ENCODE measurements at regions not wholly inside any gene's neighbourhood (a gene's known extent, or its start where the extent isn't known, plus 50 kb on each side); places are given as distances from the start of the nearest gene placed in this dataset.

GRCh38 chr14:55846826-55847446 lies 266.9 kb downstream of the KTN1 start:
- TF ChIP-seq CTCF (conservative IDR thresholded peaks at IDR 0.05 in 1 of 2, IDR thresholded peaks at IDR 0.05 in 1 of 2; ENCODE audit: low read depth in 1 of 2, low read length in 2 of 2): no peak
- no peak for TF ChIP-seq EZH2 (IDR thresholded peaks at IDR 0.05; ENCODE audit: low read length, missing control alignments)
